Pulmonary artery endothelial cell (primary cell): ENCODE measurements at regions not wholly inside any gene's neighbourhood (a gene's known extent, or its start where the extent isn't known, plus 50 kb on each side); places are given as distances from the start of the nearest gene placed in this dataset.

Experiments
- DNase-seq: peaks from one replicate; pipeline ENCODE4 v3.0.0-alpha.2; 2011; ENCODE audit warnings: low read depth, low spot score

DNA sequence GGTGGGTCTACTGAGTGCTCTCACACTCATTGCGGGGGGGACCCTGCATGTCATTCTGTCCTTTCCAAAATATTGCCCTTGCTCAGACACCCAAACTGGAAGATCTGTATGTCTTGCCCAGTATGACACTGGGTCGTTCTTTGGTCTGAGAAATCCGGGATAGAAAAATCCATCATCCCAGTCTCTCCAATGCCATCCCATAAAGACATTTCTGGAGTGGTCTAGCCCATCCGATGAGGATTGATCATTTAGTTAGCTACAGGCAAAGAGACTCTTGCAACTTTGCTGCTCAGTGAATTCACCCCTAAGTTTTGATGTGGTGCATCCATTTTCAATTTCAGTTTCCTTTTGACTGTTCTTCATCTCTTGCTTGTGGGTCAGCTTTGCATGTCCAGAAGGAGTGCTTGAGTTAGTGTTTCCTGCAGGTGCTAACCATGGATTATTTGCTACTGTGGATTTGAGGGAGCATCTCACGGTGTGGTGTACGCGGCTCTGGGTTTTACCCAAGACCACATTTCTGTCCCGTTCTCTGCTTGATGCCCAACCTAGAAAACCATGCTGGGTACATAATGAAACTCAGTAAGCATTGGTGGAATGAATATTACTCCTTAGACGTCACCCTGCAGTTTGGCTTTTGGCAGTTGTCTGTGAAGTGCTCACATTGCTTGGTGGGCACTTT lies 247.0 kb upstream of the MKI67 start:
- DNase-seq = no peak

DNA sequence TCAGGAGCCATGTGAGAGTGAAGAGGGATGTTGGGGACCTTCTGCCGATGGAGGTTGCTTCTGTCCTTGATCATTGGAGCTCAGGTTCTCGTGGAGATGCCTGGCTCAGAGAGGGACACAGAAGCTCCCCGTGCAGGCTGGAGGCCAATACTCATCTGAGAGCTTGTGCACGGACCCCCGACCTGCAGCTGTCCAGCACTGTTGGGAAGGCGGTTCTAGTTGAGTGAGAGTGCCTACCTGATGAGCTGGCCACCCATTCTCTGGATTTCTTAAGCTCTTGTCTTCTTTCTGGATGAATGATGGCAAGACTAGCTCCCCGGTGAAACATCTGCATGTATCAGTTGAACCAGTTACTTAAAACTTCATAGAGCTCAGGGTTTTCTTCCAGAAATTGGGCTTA lies 247.6 kb upstream of the MKI67 start:
- DNase-seq = no peak

DNA sequence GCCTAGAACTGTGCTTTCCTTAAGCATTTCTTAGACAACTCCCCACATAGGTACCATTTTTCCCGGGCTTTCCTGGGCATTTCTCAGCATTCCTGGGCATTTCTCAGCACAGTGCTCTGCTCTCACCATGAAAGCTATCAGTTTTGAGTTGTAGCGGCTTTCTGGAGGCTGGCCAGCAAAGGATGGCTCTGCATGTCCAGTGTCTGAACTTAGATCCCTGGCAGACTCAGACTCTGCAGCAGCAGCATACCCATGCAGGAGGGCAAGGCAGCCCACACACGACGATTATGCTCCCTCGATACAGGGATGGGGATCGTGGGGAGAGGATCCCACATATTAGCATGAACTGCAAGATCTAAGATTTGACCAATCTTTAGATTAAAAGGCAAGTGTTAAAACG lies 248.9 kb upstream of the MKI67 start:
- no peak for DNase-seq

DNA sequence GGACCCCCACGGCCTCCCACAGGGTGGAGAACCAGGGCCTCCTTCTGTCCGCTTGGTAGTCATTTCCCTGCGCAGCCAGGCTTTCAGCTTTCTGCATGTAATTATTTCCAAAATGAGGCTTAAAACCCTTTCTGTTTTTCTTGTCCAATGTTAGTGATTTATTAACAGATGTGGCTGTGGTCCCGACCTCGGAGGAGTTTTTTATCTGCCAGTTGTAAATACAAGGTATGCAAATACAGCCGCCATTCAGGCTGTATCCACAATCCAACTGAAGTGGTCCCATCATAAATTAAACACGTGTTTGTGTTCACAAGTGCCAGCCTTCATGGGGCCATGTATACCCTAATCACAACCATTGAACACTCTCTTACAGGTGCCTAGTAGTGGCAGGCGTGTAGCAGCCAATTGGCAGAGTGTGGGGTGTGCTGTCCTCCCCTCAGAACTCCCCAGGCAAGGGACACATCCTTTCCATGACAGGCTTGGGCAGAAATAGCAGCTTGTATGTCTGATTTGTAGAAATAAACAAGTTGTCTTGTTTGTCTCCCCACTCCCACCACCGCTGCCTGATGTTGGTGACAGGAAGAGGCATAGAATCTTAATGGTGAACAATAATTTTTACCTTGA lies 251.3 kb upstream of the MKI67 start:
- no peak for DNase-seq

DNA sequence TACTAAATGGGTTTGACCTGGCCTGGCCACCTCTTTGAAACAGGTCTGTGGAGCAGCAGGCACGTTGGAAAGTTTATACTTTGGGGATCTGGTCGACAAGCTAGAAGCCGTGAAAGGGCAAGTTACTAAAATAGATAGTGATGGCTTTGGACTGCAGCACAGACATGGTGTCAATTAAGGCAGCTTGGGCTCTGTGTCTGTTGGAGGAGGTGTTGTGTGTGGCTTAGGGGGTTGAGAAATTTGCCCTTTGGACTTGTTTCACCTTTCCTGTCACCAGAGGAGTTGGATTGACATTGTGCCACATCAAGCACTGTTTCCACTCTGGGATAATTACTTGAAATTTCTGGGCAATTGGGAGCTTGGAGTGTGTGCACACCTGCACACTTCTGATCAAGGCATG lies 251.8 kb upstream of the MKI67 start:
- DNase-seq = no peak

DNA sequence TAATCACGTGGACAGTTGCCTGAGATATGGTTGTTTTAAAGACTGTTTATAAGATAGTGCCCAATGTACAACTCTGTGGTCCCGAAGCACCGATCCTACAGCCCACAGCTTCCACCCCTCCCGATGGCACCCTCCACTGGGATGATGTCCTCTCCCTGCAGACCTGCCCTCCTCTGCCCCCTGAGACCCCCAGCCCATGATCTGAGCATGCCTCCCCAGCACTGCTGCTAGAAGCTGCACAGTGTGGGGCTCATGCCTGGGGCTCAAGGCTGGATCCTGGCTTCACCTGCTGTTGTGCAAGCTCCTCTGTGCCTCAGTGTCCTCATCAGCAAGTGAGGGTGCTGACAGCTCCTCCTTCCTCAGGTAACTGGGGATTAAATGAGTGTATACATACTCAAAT lies 254.7 kb upstream of the MKI67 start:
- no peak for DNase-seq

DNA sequence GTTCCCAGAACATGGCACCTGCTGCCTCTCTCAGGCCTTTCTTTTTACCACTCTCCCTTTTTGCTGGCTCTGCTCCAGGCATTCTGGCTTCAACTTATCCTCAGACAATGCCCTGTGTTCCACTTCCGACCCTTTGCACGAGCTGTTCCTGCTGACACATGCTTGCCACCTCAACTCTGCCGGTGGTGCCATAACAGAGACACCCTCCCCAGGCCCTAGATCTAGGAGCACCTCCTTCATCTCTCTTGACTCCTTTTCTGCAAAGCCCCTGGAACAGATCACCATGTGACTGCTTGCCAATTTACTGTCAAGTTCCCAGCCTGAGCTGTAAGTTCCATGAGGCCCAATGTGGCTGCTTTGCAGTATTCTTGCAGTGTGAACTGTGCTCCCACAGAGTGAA lies 256.0 kb upstream of the MKI67 start:
- no peak for DNase-seq

DNA sequence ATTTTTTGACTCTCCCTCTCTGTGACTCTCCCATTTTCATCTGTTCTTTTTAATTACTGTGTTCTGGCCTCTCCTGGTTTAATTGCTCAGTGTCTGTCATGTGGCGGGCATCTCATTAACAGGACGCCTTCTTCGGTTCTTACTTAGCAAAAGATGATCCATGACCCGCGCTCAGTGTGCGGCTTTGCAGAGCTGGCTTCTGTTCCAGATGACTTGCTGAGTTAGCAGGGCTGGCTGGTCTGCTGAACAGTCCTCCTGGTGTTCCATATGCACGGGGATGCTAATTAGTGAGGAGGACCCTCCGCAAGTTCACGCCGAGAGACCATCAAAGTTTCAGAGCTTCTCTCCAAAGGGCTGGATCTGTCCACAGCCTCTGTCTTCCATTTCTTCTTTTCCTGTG lies 258.6 kb upstream of the MKI67 start:
- DNase-seq = no peak

DNA sequence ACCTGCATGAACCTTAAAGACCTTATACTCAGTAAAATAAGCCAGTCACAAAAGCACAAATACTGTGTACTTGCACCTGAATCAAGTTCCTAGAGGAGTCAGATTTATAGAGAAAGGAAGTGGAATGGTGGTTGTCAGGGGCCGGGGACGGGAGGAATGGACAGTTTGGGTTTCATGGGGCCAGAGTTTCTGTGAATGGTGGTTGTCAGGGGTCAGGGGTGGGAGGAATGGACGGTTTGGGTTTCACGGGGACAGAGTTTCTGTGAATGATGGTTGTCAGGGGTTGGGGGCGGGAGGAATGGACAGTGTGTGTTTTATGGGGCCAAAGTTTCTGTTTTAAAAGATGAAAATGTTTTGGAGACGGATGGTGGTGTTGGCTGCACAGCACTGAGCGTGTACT lies 260.0 kb upstream of the MKI67 start:
- DNase-seq = no peak

DNA sequence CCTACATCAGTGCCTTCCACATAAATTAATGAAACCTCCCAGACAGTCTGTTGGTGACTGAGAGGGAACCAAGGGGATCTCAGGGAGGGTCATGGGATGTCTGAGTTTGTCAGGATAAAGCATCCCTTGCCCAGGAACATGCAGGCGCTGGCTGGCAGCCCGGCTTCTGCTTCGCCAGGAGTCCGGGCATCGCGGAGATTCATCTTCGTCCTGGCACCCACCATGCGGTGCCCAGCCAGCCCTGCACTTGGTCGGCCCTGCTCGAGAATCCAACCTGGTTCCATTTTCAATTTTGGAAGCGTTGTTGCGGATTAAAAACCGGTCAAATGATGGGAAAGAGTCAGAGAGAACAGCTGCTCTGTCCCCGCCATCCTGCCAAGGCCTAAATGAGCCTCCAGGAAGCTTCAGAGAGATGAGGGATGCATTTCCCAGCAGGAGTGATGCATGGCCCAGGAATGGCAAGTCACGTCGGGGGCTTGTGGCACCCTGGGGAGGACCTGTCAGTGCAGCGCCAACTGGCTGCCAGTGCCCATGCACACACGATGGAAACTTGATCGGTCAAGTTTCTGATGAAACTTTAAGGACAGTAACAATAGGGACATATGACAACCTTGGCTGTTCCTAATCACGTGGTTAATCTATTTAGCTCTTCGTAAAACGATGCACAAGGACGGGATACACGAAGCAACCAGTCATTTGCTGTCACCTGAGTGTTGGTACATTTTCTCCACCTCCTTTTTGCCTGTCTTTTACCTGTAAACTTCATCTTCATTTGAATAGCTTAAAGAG lies 260.8 kb upstream of the MKI67 start:
- no peak for DNase-seq

DNA sequence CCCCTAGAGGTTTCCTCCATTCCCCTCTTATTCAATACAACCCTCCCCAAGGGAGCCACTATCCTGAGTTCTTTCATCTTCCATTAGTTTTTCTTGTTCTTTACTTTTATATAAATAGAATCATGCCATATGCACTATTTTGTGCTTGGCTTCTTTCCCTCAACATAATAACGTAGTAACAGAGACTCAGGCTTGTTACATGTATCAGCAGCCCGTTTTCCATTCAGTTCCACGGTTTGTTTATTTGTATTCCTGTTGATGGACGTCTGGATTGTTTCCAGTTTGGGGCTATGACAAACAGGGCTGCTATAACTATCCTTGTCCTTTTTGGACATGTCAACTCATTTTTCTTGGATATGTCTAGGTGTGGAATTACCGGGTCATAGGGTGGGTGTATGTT lies 264.4 kb upstream of the MKI67 start:
- no peak for DNase-seq

DNA sequence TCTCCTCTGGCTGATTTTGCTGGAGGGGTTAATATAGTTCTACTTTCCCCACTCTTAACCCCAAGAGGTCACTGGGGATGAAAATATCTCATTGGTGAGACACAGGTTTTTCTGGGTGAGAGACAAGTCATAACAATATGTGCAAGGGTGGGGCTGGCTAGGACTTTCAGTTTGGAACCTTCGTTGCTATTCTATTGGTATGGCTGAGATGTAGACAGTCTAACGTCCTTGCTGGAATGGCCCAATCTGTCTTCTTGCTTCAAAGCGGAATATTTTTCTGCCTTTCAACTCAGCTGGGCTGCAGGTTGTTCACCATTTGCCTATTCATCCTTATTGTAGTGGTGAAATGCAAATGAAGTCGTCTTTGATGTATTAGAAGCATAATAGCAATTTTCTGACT lies 267.3 kb upstream of the MKI67 start:
- no peak for DNase-seq

DNA sequence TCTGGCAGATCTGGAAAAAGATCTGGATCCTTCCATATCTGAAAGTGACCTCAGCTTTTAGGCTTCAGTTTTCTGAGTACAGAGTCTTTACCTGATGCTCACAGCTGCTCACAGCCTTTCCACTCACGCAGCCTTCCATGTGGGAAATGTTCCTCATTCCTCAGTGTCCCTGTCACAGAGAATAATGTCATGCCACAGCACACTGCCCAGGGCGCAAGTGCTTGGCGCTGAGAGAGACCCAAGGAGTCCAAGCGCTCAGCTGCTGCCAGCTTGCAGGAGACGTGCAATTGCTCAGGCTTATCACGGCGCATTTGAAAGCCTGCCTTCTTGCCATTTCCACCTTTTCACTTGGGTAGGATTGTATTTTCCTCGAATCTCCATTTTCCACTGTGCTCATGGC lies 271.9 kb upstream of the MKI67 start:
- DNase-seq = no peak

DNA sequence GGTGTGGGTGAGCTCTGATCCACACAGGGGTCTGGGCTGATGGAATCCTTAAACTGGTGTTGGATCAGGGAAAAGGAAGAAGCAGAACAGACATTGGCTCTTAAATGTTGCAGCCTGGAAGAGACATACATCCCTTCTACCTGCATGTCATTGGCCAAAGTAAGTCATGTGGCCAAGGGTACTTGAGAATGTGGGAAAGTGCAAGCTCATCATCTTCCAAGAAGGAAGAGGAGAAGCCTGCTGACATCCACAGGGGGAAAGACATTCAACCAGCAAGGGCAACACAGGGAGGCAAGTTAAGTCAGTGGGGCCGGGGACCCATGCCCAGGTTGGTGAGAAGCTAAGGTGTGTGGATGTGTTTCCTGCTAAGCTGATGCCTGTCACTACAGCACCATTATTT lies 272.8 kb upstream of the MKI67 start:
- no peak for DNase-seq

DNA sequence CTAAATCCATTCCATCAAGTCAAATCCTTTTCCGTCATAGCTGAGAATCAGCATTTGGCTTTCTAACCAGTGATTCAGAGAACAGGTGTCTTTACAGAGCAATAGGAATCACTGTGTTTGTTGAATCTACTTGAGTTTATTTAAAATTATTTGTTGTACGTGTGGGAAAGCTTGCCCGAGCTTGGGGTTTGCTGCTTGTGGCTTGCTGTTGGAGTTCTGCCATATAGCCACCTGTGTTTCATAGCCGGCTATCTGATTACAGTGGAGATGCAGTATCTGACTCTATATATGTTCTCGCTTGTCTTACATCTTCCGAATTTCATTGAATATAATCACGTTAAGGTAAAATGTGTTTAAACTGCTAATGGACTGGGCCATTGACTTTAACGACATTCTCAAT lies 274.3 kb upstream of the MKI67 start:
- no peak for DNase-seq

DNA sequence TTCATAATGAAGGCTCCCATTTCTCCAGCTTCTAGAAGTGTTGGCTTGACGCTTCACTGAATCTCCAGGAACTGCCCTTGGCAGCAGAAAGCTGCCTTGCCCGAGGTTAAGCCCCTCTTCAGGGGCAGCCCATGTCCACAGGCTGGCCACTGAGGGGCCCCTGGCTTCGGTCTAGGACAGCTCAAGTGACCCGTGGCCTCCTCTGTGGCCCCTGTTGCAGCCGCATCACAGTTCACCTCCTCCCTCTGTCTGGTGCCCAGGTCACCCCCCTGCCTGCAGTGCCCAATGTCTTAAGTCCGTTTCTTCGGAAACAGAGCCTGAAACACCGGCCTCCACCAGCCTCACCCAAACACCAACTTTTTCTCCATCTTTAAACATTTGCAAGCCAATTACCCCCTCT lies 279.2 kb upstream of the MKI67 start:
- no peak for DNase-seq

DNA sequence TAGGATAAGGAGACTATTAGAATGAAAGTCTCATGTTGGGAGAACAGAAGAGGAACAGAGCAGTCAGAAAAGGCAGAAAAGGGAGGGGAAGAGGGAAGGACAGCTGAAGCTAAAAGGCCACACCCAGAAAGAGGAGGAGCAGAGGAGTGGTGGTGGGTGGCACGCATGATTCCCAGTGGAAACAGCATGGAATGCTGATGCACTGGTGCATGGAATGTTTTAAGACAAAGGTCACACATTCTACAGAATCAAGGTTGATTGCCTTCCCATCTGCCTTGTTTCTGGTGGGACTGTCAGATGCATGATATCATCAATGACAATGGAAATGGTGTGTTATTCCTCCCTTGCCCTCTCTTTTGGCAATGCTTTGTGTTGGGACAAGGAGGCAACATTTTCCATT lies 285.4 kb upstream of the MKI67 start:
- DNase-seq = no peak

DNA sequence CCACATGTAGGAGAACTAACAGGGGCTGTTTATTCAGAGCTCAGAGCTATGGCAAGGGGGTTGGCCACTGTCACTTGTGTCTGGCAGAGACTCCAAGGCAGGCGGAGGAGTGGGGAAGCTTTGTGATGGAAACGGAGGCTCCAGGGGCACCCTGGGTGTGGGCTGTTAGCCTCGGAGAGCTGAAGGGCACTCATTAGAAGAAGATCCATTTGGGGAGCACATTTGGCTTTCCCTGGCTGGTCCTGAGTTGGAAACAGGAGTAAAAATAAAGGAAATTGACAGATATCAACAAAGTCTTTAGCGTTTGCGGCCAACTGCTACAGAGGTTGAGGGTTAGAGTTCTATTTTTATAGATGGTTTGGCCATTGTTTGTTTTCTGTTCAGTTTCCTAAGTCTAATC lies 288.3 kb upstream of the MKI67 start:
- no peak for DNase-seq

DNA sequence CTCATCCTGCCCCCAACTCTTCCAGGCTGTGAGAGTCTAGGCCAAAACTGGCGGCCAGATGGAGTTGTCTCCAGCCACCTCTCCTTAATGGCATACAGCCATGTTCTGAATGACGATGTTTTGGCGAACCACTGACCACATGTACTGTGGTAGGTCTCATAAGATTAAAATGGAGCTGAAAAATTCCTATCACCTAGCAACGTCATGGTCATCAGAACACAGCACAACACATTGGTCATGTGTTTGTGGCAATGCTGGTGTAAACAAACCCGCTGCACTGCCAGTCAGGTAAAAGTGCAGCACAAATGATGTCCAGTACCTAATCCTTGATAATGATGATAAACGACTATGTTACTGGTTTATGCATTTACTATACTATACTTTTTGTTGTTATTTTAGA lies 290.0 kb upstream of the MKI67 start:
- DNase-seq = no peak

DNA sequence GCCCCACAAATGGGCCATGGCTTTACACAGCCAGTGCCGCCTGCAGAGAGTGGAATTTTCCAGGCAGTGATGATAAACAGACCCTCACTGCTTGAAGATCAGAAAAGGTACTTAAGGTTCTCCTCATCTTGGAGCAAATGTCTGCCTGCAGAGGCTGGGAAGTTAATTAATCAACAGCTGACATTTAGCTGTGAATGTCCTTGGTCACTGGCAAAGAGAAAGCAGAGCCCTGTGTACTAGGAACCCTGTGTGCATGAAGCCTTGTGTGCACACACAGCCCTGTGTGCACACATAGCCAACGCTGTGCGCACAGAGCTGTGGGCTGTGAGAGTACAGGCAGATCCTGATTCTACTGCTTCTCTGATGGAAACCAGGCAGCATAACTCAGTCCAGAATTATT lies 291.6 kb upstream of the MKI67 start:
- no peak for DNase-seq

DNA sequence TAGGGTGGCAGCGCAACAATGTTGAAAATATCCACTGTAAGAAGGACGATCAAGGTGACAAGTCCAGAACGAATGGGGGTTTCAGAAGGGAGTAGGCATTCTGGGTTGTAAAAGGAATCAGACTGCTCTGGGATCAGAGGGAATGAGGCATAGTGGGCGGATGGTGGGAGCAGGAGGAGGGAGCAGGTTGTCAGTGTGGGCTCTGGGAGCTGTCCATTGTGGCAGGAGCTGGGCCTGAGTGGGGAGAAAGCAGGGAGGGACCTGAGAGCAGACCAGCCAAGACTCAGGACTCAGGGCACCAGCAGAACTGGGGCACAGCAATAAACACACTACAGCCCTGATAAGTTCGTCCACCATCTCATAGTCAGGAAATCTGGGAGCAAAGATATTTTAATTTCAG lies 292.6 kb upstream of the MKI67 start:
- DNase-seq = no peak

DNA sequence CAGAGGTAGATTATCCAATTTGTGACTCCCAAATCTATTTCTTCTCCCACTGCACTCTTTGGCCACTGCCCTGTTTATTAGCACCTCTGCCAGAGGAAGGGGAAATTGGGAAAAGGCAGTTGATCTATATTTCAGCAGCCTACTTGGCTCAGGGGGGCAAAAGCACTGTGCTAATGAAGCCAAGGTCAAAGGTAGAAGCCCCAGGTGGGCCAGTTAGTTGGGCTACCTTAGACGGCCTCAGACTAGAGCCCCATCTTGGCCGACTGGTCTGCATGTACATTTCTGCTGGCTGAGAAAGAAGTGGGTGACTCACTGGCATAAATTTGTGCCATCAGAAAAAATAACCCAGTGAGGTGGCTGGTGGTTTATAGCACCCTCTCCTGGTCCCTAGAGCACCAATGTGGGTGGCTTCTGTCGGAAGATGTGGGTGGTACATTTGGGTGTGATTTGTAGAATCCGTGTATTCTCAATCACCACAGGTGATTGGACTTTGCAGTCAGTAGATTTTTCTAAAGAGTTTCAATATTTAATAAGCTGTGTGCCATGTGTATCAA lies 293.3 kb upstream of the MKI67 start:
- no peak for DNase-seq

DNA sequence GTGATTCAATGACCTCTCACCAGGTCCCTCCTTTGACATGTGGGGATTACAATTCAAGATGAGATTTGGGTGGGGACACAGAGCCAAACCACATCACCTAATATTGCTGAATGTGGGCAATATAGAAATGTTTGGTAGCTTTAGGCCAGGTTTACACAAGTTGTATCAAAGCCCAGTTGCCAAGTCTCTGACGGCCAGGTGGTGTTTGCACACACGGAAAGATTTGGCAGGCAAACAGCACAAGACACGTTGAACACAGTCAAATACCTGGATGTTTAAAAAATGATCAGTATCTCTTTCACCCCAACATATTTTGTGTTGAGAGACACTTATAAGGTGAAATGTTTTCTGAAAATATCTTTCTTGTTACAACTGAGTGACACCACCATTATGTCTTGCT lies 294.4 kb upstream of the MKI67 start:
- DNase-seq = no peak
